Fibroblast of pulmonary artery (primary cell): ENCODE measurements at regions not wholly inside any gene's neighbourhood (a gene's known extent, or its start where the extent isn't known, plus 50 kb on each side); places are given as distances from the start of the nearest gene placed in this dataset.

Experiments
- DNase-seq: peaks from one replicate; pipeline ENCODE4 v3.0.0-alpha.2; 2010; ENCODE audit warnings: low read depth
- H3K4me3 ChIP-seq: replicated peaks from 2 replicates; pipeline ENCODE4 v1.5.1; 2011; ENCODE audit warnings: low read depth, mild to moderate bottlenecking, control low read depth, low read length, moderate library complexity
- CTCF ChIP-seq: IDR thresholded peaks from 2 replicates; pipeline ENCODE4 v1.5.1; 2011; ENCODE audit warnings: mild to moderate bottlenecking, control low read depth, low read length, inconsistent platforms; ENCODE audit errors: missing control alignments

GRCh38 chrX:95117556-95117955, 1443.5 kb downstream of the FAM133A start:
- DNase-seq: no peak
- no peak for TF ChIP-seq CTCF
- H3K4me3 ChIP-seq: no peak overlapping the region

DNA sequence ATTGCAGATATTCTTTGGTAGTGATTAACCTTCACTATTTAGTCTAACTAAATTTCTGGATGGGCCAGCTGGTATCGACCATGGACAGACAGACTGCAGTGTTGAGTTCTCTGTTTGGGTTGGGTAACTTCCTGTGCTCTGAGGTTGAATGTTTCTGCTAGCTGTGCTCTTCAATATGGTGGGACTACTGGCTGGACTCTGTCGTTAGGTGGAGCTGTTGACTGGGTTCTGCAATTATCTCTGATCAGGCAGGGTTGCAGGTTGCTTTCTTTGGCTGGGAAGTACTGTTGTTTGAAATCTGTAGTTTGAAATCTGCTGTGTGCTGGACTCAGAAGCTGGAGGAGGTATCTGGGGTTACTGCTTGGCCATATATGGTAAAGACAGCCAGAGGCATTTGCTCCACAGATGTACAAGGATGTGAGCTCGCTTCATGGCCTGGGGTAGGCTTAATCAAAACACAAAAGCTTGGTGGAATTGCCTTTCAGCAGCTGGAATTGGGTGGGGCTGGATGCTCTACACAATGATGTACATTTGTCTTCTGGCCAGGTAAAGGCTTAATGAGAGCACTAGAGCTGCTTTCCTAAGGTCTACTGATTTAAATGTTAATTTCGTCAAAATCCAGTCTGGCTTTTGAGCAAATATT, 1472.0 kb downstream of the FAM133A start:
- H3K4me3 ChIP-seq: no peak overlapping the region

GRCh38 chrX:95152810-95153209, 1478.8 kb downstream of the FAM133A start:
- no peak for DNase-seq
- no peak for TF ChIP-seq CTCF
- no peak overlapping the region for H3K4me3 ChIP-seq

More for the DNA sequence above, 1472.0 kb downstream of the FAM133A start:
- TF ChIP-seq CTCF: no peak
- no peak for DNase-seq

GRCh38 chrX:95156566-95156965, 1482.6 kb downstream of the FAM133A start:
- no peak for DNase-seq
- no peak for TF ChIP-seq CTCF
- H3K4me3 ChIP-seq: no peak overlapping the region
